ENCODE measurements at regions not wholly inside any gene's neighbourhood (a gene's known extent, or its start where the extent isn't known, plus 50 kb on each side); places are given as distances from the start of the nearest gene placed in this dataset.
A peak's percentile ranks its signal among the peaks of the same experiment; 100 is the strongest.

- DNase-seq (ENCODE audit: low read depth, low spot score): no peak
- H3K27me3 ChIP-seq (ENCODE audit: control insufficient read depth, insufficient read depth, low read length): no peaks in the 10 kb centered on the region
- WGBS (ENCODE audit: insufficient coverage, insufficient read length): no CpG with 5 or more reads among the region's 4 CpGs
- no peaks in the 10 kb centered on the region for H3K9me3 ChIP-seq (ENCODE audit: control insufficient read depth, insufficient read depth, low read length)
- no peak overlapping the region for H3K27ac ChIP-seq (ENCODE audit: low read length)
- no peaks in the 10 kb centered on the region for H3K36me3 ChIP-seq (ENCODE audit: control insufficient read depth, insufficient read depth, low read length)
- no peaks in the 10 kb centered on the region for H3K4me1 ChIP-seq (ENCODE audit: control insufficient read depth, insufficient read depth, low read length)
- no peak overlapping the region for H3K4me3 ChIP-seq (ENCODE audit: low read length)
These were observed 487.7 kb downstream of the GADD45G start for GRCh38 chr9:90092508-90092907.

GRCh38 chr9:90095682-90096081 is 490.9 kb downstream of the GADD45G start:
- H3K4me1 ChIP-seq (ENCODE audit: control insufficient read depth, insufficient read depth, low read length): no peaks in the 10 kb centered on the region
- no peak overlapping the region for H3K4me3 ChIP-seq (ENCODE audit: low read length)
- no peak for DNase-seq (ENCODE audit: low read depth, low spot score)
- H3K27ac ChIP-seq (ENCODE audit: low read length): no peak overlapping the region
- H3K27me3 ChIP-seq (ENCODE audit: control insufficient read depth, insufficient read depth, low read length): no peaks in the 10 kb centered on the region
- no CpG with 5 or more reads among the region's 11 CpGs for WGBS (ENCODE audit: insufficient coverage, insufficient read length)
- H3K36me3 ChIP-seq (ENCODE audit: control insufficient read depth, insufficient read depth, low read length): no peaks in the 10 kb centered on the region
- H3K9me3 ChIP-seq (ENCODE audit: control insufficient read depth, insufficient read depth, low read length): no peaks in the 10 kb centered on the region

DNA sequence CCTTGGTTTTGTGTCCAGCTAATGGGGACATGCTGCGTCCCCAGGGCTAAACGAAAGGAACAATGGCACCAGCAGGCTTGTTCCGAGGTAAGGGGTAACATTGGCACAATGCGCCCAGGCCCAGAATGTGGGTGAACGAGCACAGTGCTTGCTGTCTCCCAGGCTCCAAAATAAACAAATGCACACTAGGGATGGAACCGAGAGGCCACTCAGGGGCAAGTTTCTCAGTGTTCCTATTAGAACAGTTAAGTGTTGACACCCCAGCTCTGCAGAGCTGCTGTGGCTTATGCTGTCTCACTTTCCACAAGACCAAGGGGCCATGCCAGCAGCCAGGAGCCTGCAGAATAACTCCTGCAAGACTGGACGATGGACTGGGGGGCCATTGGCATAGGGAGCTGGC is 492.4 kb downstream of the GADD45G start:
- WGBS (ENCODE audit: insufficient coverage, insufficient read length): no CpG with 5 or more reads among the region's 7 CpGs
- Histone ChIP-seq H3K27me3 (ENCODE audit: control insufficient read depth, insufficient read depth, low read length) (no peaks in the 10 kb centered on the region), H3K36me3 (ENCODE audit: control insufficient read depth, insufficient read depth, low read length) (no peaks in the 10 kb centered on the region), H3K4me1 (ENCODE audit: control insufficient read depth, insufficient read depth, low read length) (no peaks in the 10 kb centered on the region), H3K4me3 (ENCODE audit: low read length) (no peak overlapping the region), H3K9me3 (ENCODE audit: control insufficient read depth, insufficient read depth, low read length) (no peaks in the 10 kb centered on the region), H3K27ac (ENCODE audit: low read length) (no peak overlapping the region)
- no peak for DNase-seq (ENCODE audit: low read depth, low spot score)

- H3K36me3 ChIP-seq (ENCODE audit: control insufficient read depth, insufficient read depth, low read length): no peaks in the 10 kb centered on the region
- WGBS (ENCODE audit: insufficient coverage, insufficient read length): no CpG with 5 or more reads among the region's 10 CpGs
- H3K9me3 ChIP-seq (ENCODE audit: control insufficient read depth, insufficient read depth, low read length): no peaks in the 10 kb centered on the region
- no peaks in the 10 kb centered on the region for H3K4me1 ChIP-seq (ENCODE audit: control insufficient read depth, insufficient read depth, low read length)
- H3K27me3 ChIP-seq (ENCODE audit: control insufficient read depth, insufficient read depth, low read length): no peaks in the 10 kb centered on the region
- no peak for DNase-seq (ENCODE audit: low read depth, low spot score)
- no peak overlapping the region for H3K27ac ChIP-seq (ENCODE audit: low read length)
- no peak overlapping the region for H3K4me3 ChIP-seq (ENCODE audit: low read length)
These were observed 493.6 kb downstream of the GADD45G start for GRCh38 chr9:90098408-90098807.

DNA sequence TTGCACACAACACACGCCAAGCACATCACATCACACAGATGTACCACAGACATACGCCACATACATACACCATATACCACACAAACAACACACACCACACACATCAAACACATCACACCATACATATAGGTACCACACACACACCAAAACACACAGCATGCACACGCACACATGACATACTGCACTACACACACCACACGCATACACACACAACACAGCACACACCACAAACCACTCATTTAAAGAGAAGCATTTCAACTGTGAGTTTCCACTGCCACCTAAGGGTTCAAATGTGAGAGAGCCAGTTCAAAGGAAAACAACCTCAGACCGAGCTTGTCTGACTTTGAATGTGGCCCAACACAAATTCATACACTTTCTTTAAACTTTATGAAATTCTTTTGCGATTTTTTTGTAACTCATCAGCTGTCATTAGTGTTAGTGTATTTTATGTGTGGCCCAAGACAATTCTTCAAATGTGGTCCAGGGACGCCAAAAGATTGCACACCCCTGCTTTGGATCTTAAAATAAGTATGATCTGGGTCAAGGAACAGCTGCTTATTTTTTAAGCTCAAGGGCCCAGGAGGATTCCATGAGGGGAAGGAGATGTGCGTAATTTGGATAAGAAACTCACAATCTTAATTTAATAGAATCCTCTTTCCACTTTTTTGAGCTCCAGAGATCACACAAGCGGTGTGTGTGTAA is 494.6 kb downstream of the GADD45G start:
- H3K27ac ChIP-seq (ENCODE audit: low read length): no peak overlapping the region
- no peaks in the 10 kb centered on the region for H3K4me1 ChIP-seq (ENCODE audit: control insufficient read depth, insufficient read depth, low read length)
- H3K9me3 ChIP-seq (ENCODE audit: control insufficient read depth, insufficient read depth, low read length): no peaks in the 10 kb centered on the region
- WGBS (ENCODE audit: insufficient coverage, insufficient read length): 78% methylated on average over 3 of the region's 9 CpGs
- no peak overlapping the region for H3K4me3 ChIP-seq (ENCODE audit: low read length)
- DNase-seq (ENCODE audit: low read depth, low spot score): no peak
- no peaks in the 10 kb centered on the region for H3K36me3 ChIP-seq (ENCODE audit: control insufficient read depth, insufficient read depth, low read length)
- H3K27me3 ChIP-seq (ENCODE audit: control insufficient read depth, insufficient read depth, low read length): no peaks in the 10 kb centered on the region

GRCh38 chr9:90100014-90100413 is 495.2 kb downstream of the GADD45G start:
- H3K9me3 ChIP-seq (ENCODE audit: control insufficient read depth, insufficient read depth, low read length): no peaks in the 10 kb centered on the region
- H3K27me3 ChIP-seq (ENCODE audit: control insufficient read depth, insufficient read depth, low read length): no peaks in the 10 kb centered on the region
- no peak overlapping the region for H3K27ac ChIP-seq (ENCODE audit: low read length)
- no peaks in the 10 kb centered on the region for H3K36me3 ChIP-seq (ENCODE audit: control insufficient read depth, insufficient read depth, low read length)
- H3K4me3 ChIP-seq (ENCODE audit: low read length): no peak overlapping the region
- WGBS (ENCODE audit: insufficient coverage, insufficient read length): no CpG with 5 or more reads among the region's 3 CpGs
- H3K4me1 ChIP-seq (ENCODE audit: control insufficient read depth, insufficient read depth, low read length): no peaks in the 10 kb centered on the region
- no peak for DNase-seq (ENCODE audit: low read depth, low spot score)

DNA sequence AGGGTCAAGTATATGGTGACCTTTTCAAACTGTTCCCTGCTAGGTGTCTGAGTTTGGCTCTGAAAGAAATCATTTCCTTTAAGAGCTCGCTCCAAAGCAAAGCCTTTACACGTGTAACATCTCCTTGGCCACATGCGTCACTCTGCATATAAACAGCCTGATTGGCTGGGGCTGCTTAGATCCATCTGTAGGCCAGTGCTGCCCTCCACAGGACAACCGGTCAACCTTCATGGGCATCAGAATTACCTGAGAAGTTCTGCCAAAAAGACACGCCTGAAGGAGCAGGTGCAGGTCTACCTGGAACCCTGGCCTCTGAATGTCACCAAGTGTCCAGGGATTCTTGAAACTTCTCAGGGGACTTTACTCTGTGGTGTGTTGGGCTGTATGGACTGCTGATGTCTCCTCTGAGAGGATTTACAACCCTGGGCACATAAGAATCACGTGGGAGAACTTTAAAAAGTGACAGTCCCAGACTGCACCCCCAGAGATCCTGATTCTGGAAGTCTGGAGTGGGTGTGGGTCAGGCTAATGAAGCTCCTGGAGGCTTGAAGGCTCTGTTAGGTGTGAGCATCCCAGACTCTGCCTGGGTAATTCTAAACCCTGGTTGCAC is 497.6 kb downstream of the GADD45G start:
- H3K36me3 ChIP-seq (ENCODE audit: control insufficient read depth, insufficient read depth, low read length): no peaks in the 10 kb centered on the region
- no peaks in the 10 kb centered on the region for H3K4me1 ChIP-seq (ENCODE audit: control insufficient read depth, insufficient read depth, low read length)
- no CpG with 5 or more reads among the region's 6 CpGs for WGBS (ENCODE audit: insufficient coverage, insufficient read length)
- no peak overlapping the region for H3K4me3 ChIP-seq (ENCODE audit: low read length)
- no peak overlapping the region for H3K27ac ChIP-seq (ENCODE audit: low read length)
- peak; percentile 67 for DNase-seq (ENCODE audit: low read depth, low spot score)
- H3K9me3 ChIP-seq (ENCODE audit: control insufficient read depth, insufficient read depth, low read length): no peaks in the 10 kb centered on the region
- no peaks in the 10 kb centered on the region for H3K27me3 ChIP-seq (ENCODE audit: control insufficient read depth, insufficient read depth, low read length)

DNA sequence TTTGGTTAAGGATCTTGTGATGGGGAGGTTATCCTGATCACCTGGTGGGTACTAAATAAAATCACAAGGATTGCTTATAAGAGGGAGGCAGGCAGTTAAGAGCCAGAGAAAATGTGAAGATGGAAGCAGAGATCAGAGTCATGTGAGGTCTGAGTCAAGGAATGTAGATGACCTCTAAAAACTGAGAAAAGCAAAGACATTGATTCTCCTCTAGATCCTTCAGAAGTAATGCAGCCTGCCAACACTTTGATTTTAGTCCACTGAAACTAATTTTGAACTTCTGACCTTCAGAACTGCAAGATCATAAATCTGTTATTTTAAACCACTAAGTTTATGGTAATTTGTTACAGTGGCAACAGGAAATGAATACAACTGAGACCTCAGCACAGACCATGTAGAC is 499.0 kb downstream of the GADD45G start:
- Histone ChIP-seq H3K9me3 (ENCODE audit: control insufficient read depth, insufficient read depth, low read length) (no peaks in the 10 kb centered on the region), H3K4me1 (ENCODE audit: control insufficient read depth, insufficient read depth, low read length) (no peaks in the 10 kb centered on the region), H3K27ac (ENCODE audit: low read length) (no peak overlapping the region), H3K36me3 (ENCODE audit: control insufficient read depth, insufficient read depth, low read length) (no peaks in the 10 kb centered on the region), H3K27me3 (ENCODE audit: control insufficient read depth, insufficient read depth, low read length) (no peaks in the 10 kb centered on the region), H3K4me3 (ENCODE audit: low read length) (no peak overlapping the region)
- DNase-seq (ENCODE audit: low read depth, low spot score): no peak

- no peaks in the 10 kb centered on the region for H3K27me3 ChIP-seq (ENCODE audit: control insufficient read depth, insufficient read depth, low read length)
- no peak overlapping the region for H3K4me3 ChIP-seq (ENCODE audit: low read length)
- no peak overlapping the region for H3K27ac ChIP-seq (ENCODE audit: low read length)
- H3K9me3 ChIP-seq (ENCODE audit: control insufficient read depth, insufficient read depth, low read length): no peaks in the 10 kb centered on the region
- H3K4me1 ChIP-seq (ENCODE audit: control insufficient read depth, insufficient read depth, low read length): no peaks in the 10 kb centered on the region
- DNase-seq (ENCODE audit: low read depth, low spot score): no peak
- no peaks in the 10 kb centered on the region for H3K36me3 ChIP-seq (ENCODE audit: control insufficient read depth, insufficient read depth, low read length)
- WGBS (ENCODE audit: insufficient coverage, insufficient read length): no CpG with 5 or more reads among the region's 1 CpG
These were observed 501.0 kb downstream of the GADD45G start for GRCh38 chr9:90105773-90106172.

- Histone ChIP-seq H3K4me1 (ENCODE audit: control insufficient read depth, insufficient read depth, low read length) (no peaks in the 10 kb centered on the region), H3K27me3 (ENCODE audit: control insufficient read depth, insufficient read depth, low read length) (no peaks in the 10 kb centered on the region), H3K9me3 (ENCODE audit: control insufficient read depth, insufficient read depth, low read length) (no peaks in the 10 kb centered on the region), H3K4me3 (ENCODE audit: low read length) (no peak overlapping the region), H3K27ac (ENCODE audit: low read length) (no peak overlapping the region), H3K36me3 (ENCODE audit: control insufficient read depth, insufficient read depth, low read length) (no peaks in the 10 kb centered on the region)
- WGBS (ENCODE audit: insufficient coverage, insufficient read length): no CpG with 5 or more reads among the region's 4 CpGs
- DNase-seq (ENCODE audit: low read depth, low spot score): no peak
These were observed 502.4 kb downstream of the GADD45G start for GRCh38 chr9:90107040-90107725.
